ENCODE measurements at regions not wholly inside any gene's neighbourhood (a gene's known extent, or its start where the extent isn't known, plus 50 kb on each side); places are given as distances from the start of the nearest gene placed in this dataset.
A peak's percentile ranks its signal among the peaks of the same experiment; 100 is the strongest.

DNA sequence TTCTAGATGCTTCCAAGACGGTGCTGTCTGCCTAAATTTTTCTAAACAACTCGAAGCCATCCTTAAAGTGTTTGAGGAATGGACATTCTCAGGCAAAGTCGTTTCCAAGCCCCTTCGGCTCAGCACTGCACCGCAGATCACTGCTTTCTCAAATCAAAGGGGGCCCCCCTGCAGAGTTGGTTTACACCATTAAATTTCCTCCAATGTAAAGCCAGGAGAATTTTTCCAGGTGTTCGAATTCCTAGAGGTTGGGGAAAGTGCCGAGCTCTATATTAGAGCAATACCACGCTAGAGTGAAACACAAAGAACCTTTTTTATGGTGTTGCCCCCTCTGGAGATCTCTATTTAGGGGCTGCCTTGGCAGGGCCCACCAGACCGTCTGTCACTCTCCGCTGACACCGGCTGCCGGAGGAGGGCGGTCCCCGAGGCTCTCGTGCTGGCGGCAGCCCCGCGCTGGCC, 277.9 kb upstream of the NR2F2 start:
- Mint-ChIP-seq H3K27ac (ENCODE audit: unreplicated experiment) (no peak overlapping the region), H3K9me3 (ENCODE audit: unreplicated experiment) (no peaks in the 10 kb centered on the region), H3K27me3 (ENCODE audit: unreplicated experiment) (peaks cover 5% of the 10 kb centered on the region), H3K4me3 (ENCODE audit: unreplicated experiment) (no peak overlapping the region), H3K36me3 (ENCODE audit: unreplicated experiment) (no peaks in the 10 kb centered on the region), H3K4me1 (ENCODE audit: low read depth, unreplicated experiment) (no peaks in the 10 kb centered on the region)
- TF ChIP-seq, protein P1, sequence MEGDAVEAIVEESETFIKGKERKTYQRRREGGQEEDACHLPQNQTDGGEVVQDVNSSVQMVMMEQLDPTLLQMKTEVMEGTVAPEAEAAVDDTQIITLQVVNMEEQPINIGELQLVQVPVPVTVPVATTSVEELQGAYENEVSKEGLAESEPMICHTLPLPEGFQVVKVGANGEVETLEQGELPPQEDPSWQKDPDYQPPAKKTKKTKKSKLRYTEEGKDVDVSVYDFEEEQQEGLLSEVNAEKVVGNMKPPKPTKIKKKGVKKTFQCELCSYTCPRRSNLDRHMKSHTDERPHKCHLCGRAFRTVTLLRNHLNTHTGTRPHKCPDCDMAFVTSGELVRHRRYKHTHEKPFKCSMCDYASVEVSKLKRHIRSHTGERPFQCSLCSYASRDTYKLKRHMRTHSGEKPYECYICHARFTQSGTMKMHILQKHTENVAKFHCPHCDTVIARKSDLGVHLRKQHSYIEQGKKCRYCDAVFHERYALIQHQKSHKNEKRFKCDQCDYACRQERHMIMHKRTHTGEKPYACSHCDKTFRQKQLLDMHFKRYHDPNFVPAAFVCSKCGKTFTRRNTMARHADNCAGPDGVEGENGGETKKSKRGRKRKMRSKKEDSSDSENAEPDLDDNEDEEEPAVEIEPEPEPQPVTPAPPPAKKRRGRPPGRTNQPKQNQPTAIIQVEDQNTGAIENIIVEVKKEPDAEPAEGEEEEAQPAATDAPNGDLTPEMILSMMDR (IDR thresholded peaks at IDR 0.05; ENCODE audit: partially characterized antibody, unreplicated experiment), result no peak
- DNase-seq, result peak; percentile 42

GRCh38 chr15:96053031-96053780, 277.3 kb upstream of the NR2F2 start:
- H3K9me3 Mint-ChIP-seq (ENCODE audit: unreplicated experiment), result no peaks in the 10 kb centered on the region
- peak; percentile 24 for DNase-seq
- no peak overlapping the region for H3K27ac Mint-ChIP-seq (ENCODE audit: unreplicated experiment)
- TF ChIP-seq, protein P1 (IDR thresholded peaks at IDR 0.05; ENCODE audit: partially characterized antibody, unreplicated experiment), result no peak
- no peaks in the 10 kb centered on the region for H3K36me3 Mint-ChIP-seq (ENCODE audit: unreplicated experiment)
- H3K4me3 Mint-ChIP-seq (ENCODE audit: unreplicated experiment), result peak overlapping the region; percentile 79
- peaks cover 5% of the 10 kb centered on the region for H3K27me3 Mint-ChIP-seq (ENCODE audit: unreplicated experiment)
- no peaks in the 10 kb centered on the region for H3K4me1 Mint-ChIP-seq (ENCODE audit: low read depth, unreplicated experiment)

GRCh38 chr15:96053781-96054428, 276.6 kb upstream of the NR2F2 start:
- H3K27ac Mint-ChIP-seq (ENCODE audit: unreplicated experiment), result no peak overlapping the region
- DNase-seq, result no peak
- no peaks in the 10 kb centered on the region for H3K4me1 Mint-ChIP-seq (ENCODE audit: low read depth, unreplicated experiment)
- TF ChIP-seq, protein P1 (IDR thresholded peaks at IDR 0.05; ENCODE audit: partially characterized antibody, unreplicated experiment), result no peak
- H3K9me3 Mint-ChIP-seq (ENCODE audit: unreplicated experiment), result no peaks in the 10 kb centered on the region
- H3K36me3 Mint-ChIP-seq (ENCODE audit: unreplicated experiment), result no peaks in the 10 kb centered on the region
- peaks cover 5% of the 10 kb centered on the region for H3K27me3 Mint-ChIP-seq (ENCODE audit: unreplicated experiment)
- H3K4me3 Mint-ChIP-seq (ENCODE audit: unreplicated experiment), result peak overlapping the region; percentile 43

GRCh38 chr15:96054621-96055020, 275.9 kb upstream of the NR2F2 start:
- TF ChIP-seq, protein P1 (IDR thresholded peaks at IDR 0.05; ENCODE audit: partially characterized antibody, unreplicated experiment), result no peak
- DNase-seq, result no peak
- Mint-ChIP-seq H3K4me3 (ENCODE audit: unreplicated experiment) (no peak overlapping the region), H3K27me3 (ENCODE audit: unreplicated experiment) (peaks cover 5% of the 10 kb centered on the region), H3K27ac (ENCODE audit: unreplicated experiment) (no peak overlapping the region), H3K36me3 (ENCODE audit: unreplicated experiment) (no peaks in the 10 kb centered on the region), H3K9me3 (ENCODE audit: unreplicated experiment) (no peaks in the 10 kb centered on the region), H3K4me1 (ENCODE audit: low read depth, unreplicated experiment) (no peaks in the 10 kb centered on the region)

Data from glutamatergic neuron (in vitro differentiated cells).